ENCODE measurements at regions not wholly inside any gene's neighbourhood (a gene's known extent, or its start where the extent isn't known, plus 50 kb on each side); places are given as distances from the start of the nearest gene placed in this dataset.

DNA sequence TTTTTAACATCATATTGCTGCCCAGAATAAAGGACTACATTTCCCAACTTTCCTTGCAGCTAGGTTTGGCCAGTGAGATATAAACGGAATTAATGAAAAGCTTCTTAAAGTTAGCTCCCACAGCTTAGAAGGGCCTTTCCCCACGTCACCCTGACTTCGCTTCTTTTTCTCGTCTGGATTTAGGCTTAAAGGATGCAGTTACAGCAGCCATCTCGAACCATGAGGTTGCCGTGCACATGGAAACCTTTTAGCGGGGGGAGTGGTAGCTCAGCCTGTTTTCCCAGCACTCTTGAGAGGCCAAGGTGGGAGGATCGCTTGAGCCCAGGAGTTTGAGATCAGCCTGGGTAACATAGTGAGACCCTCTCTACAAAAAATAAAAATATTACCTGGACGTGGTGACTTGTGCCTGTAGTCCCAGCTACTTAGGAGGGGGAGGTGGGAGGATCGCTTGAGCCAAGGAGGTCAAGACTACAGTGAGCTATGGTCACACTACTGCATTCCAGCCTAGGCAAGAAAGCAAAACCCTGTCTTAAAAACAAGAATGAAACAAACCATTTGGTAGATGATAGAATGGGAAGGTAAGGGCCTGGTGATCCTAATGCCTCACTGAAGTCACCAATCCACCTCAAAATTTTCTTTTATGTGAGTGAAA is 64.3 kb upstream of the C1GALT1 start:
- Histone ChIP-seq H3K27ac (no peak overlapping the region), H3K4me3 (ENCODE audit: low read depth in 1 of 2, low read length in 1 of 2) (no peak overlapping the region), H3K4me1 (ENCODE audit: control insufficient read depth in 1 of 2, insufficient read depth in 1 of 2, low read depth in 1 of 2, low read length in 1 of 2) (peaks cover 0 to 2% of the 10 kb centered on the region in 2 experiments), H3K36me3 (no peaks in the 10 kb centered on the region), H3K27me3 (no peaks in the 10 kb centered on the region), H3K9me3 (no peaks in the 10 kb centered on the region)
- TF ChIP-seq, protein P1, sequence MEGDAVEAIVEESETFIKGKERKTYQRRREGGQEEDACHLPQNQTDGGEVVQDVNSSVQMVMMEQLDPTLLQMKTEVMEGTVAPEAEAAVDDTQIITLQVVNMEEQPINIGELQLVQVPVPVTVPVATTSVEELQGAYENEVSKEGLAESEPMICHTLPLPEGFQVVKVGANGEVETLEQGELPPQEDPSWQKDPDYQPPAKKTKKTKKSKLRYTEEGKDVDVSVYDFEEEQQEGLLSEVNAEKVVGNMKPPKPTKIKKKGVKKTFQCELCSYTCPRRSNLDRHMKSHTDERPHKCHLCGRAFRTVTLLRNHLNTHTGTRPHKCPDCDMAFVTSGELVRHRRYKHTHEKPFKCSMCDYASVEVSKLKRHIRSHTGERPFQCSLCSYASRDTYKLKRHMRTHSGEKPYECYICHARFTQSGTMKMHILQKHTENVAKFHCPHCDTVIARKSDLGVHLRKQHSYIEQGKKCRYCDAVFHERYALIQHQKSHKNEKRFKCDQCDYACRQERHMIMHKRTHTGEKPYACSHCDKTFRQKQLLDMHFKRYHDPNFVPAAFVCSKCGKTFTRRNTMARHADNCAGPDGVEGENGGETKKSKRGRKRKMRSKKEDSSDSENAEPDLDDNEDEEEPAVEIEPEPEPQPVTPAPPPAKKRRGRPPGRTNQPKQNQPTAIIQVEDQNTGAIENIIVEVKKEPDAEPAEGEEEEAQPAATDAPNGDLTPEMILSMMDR (IDR thresholded peaks at IDR 0.05): no peak

- no peak overlapping the region for H3K27ac ChIP-seq
- no peaks in the 10 kb centered on the region for H3K27me3 ChIP-seq
- H3K36me3 ChIP-seq: no peaks in the 10 kb centered on the region
- H3K4me1 ChIP-seq (ENCODE audit: control insufficient read depth in 1 of 2, insufficient read depth in 1 of 2, low read depth in 1 of 2, low read length in 1 of 2): peaks cover 0 to 3% of the 10 kb centered on the region in 2 experiments
- TF ChIP-seq, protein P1 (IDR thresholded peaks at IDR 0.05): no peak
- H3K9me3 ChIP-seq: no peaks in the 10 kb centered on the region
- H3K4me3 ChIP-seq (ENCODE audit: low read depth in 1 of 2, low read length in 1 of 2): no peak overlapping the region
These were observed 63.5 kb upstream of the C1GALT1 start for GRCh38 chr7:7118822-7119221.

- Histone ChIP-seq H3K36me3 (no peaks in the 10 kb centered on the region), H3K27ac (no peak overlapping the region), H3K27me3 (no peaks in the 10 kb centered on the region), H3K9me3 (no peaks in the 10 kb centered on the region), H3K4me1 (ENCODE audit: control insufficient read depth in 1 of 2, insufficient read depth in 1 of 2, low read depth in 1 of 2, low read length in 1 of 2) (peaks cover 0 to 3% of the 10 kb centered on the region in 2 experiments), H3K4me3 (ENCODE audit: low read depth in 1 of 2, low read length in 1 of 2) (no peak overlapping the region)
- TF ChIP-seq, protein P1 (IDR thresholded peaks at IDR 0.05): no peak
These were observed 62.6 kb upstream of the C1GALT1 start for GRCh38 chr7:7119729-7120128.

DNA sequence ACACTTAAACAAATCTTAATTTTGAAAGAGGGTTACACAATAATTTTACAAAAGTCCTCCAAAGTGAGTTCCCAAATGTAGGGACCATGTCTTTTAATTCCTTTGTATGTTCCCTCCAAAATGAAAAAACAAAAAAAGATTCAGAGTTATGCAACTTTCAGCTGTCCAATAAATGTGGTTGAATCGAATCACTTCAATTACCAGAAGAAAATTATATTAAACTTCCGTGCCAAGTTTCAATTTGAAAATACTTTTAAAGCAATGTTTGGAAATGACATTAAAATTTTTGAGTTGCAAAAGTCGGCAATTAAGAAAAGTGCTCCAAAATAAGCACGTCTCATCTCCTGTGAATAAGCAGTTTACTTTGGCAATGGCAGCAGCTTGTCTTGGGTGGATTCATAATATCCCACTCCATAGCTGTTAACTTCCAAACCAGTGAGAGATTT is 60.3 kb upstream of the C1GALT1 start:
- H3K27me3 ChIP-seq: no peaks in the 10 kb centered on the region
- H3K4me3 ChIP-seq (ENCODE audit: low read depth in 1 of 2, low read length in 1 of 2): no peak overlapping the region
- H3K9me3 ChIP-seq: no peaks in the 10 kb centered on the region

DNA sequence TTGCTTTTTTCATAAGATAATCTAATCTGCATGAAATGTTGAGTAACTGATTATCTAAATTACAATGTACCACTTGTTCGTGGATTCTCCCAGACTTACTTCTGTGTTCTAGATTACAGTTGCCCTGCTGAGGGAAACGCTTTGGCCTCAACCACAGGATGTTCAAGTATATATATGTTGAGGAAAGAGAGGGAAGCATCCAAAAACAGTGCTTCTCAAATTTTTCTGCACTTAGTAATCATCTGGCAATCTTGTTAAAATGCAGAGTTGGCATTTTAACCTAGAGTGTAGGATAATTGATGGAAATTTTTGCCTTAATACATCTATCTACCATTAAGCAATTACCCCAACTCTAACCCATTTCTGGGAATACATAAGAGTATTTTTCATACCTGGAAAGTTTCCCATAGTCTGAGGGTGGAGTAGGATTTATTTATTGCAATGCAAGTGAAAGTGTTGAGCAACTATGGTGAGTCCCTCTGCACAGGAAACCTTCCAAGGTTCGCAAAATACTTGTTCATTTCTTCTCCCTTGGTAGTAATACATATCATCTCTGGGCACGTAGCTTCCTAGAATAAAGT is 59.6 kb upstream of the C1GALT1 start:
- peaks cover 5 to 12% of the 10 kb centered on the region in 2 experiments for H3K4me1 ChIP-seq (ENCODE audit: control insufficient read depth in 1 of 2, insufficient read depth in 1 of 2, low read depth in 1 of 2, low read length in 1 of 2)

More for the DNA sequence above, 60.3 kb upstream of the C1GALT1 start:
- Histone ChIP-seq H3K27ac (no peak overlapping the region), H3K36me3 (no peaks in the 10 kb centered on the region), H3K4me1 (ENCODE audit: control insufficient read depth in 1 of 2, insufficient read depth in 1 of 2, low read depth in 1 of 2, low read length in 1 of 2) (peaks cover 5 to 12% of the 10 kb centered on the region in 2 experiments)
- TF ChIP-seq, protein P1 (IDR thresholded peaks at IDR 0.05): no peak

More for the DNA sequence above, 59.6 kb upstream of the C1GALT1 start:
- Histone ChIP-seq H3K27ac (no peak overlapping the region), H3K9me3 (no peaks in the 10 kb centered on the region), H3K4me3 (ENCODE audit: low read depth in 1 of 2, low read length in 1 of 2) (no peak overlapping the region), H3K27me3 (no peaks in the 10 kb centered on the region), H3K36me3 (no peaks in the 10 kb centered on the region)
- TF ChIP-seq, protein P1 (IDR thresholded peaks at IDR 0.05): no peak

Data from neutrophil (primary cell).